Psoas muscle (tissue), 7 donors: ENCODE measurements at regions not wholly inside any gene's neighbourhood (a gene's known extent, or its start where the extent isn't known, plus 50 kb on each side); places are given as distances from the start of the nearest gene placed in this dataset.

Experiments
- ATAC-seq, 4 donors: fragments of 200-7000 bp; cut with Tn5 transposase; one replicate each; pipeline ENCODE4 v1.9.1; 2020; ENCODE audit warnings: moderate library complexity in 3 of 4, mild to moderate bottlenecking in 2 of 4
- DNase-seq, 2 donors: peaks; one replicate each; pipeline ENCODE4 v3.0.0-alpha.2; 2020
- H3K27ac ChIP-seq: fragments of 200-600 bp; one replicate; pipeline ENCODE4 v1.8.0; 2022
- H3K27me3 ChIP-seq, 3 donors: fragments of 200-600 bp in 1 of 3; one replicate each; pipeline versions ENCODE4 v1.6.1 to v1.8.0; 2013 to 2022; ENCODE audit warnings: low read length in 2 of 3, mild to moderate bottlenecking in 2 of 3, moderate library complexity in 1 of 3; ENCODE audit not compliant: insufficient read depth in 3 of 3
- H3K36me3 ChIP-seq, 2 donors: fragments of 200-600 bp in 1 of 2; one replicate each; pipeline versions ENCODE4 v1.6.1 to v1.8.0; 2013 to 2022; ENCODE audit warnings: low read depth in 1 of 2, mild to moderate bottlenecking in 1 of 2, moderate library complexity in 1 of 2; ENCODE audit not compliant: insufficient read depth in 1 of 2
- H3K4me1 ChIP-seq: fragments of 200-600 bp; one replicate; pipeline ENCODE4 v1.8.0; 2022
- H3K4me3 ChIP-seq: fragments of 200-600 bp; one replicate; pipeline ENCODE4 v1.8.0; 2022; ENCODE audit warnings: mild to moderate bottlenecking
- H3K9me3 ChIP-seq: fragments of 200-600 bp; one replicate; pipeline ENCODE4 v1.8.0; 2022
- WGBS, 3 donors: extraction: QIAGEN DNeasy Blood & Tissue Kit; methylation state at CpG; one replicate each; pipeline versions ENCODE4 v1.1.6 to v1.1.7; 2013; 5-methylcytosine and 5-hydroxymethylcytosine counted together
- intact Hi-C, 2 donors: fragments of 100-400 bp; cut with DNase I; formaldehyde crosslinking; loops; one replicate each; pipeline versions ENCODE4 v1.11.0 to v1.14.2; 2022
- TF ChIP-seq, protein P1 (sequence below): fragments of 200-600 bp; IDR thresholded peaks from one replicate; pipeline ENCODE4 v1.8.0; 2022; ENCODE audit warnings: antibody characterized with exemption
- donor health status: healthy with polysubstance abuse.
- donor health status: DM: no; HTN: no; CAD: no; lungs with moderate emphysema.
- donor health status: Bipolar disorder and iron deficiency.
- donor health status: healthy.
- donor health status: DM: yes; HTN: yes; CAD: no.
- donor health status: DM: no; HTN: no; CAD: no.
- donor health status: DM: yes; HTN: yes; CAD: no.

DNA sequence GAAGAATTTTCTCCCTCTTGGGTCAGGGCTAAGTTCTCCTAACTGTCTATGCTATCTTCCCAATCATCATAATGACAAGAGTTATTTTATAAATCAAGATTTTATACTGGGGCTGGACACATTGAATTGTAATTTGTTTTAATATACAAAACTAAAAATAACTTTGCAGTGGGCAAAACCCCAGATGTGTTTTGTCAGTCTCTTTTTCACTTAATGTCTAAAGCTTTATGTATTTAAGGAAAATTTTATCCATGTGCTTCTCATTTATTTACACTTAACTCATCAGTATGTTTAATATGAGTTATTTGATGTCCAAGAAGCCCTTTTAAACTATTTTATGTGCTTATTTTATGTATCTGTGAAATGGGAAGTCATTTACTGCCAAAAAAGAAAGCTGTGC lies 362.8 kb upstream of the ADAMTSL1 start:
- no peak overlapping the region for H3K27ac ChIP-seq
- no peaks in the 10 kb centered on the region for H3K36me3 ChIP-seq
- no peaks in the 10 kb centered on the region for H3K4me1 ChIP-seq
- intact Hi-C loops = no loop called here
- TF ChIP-seq, protein P1, sequence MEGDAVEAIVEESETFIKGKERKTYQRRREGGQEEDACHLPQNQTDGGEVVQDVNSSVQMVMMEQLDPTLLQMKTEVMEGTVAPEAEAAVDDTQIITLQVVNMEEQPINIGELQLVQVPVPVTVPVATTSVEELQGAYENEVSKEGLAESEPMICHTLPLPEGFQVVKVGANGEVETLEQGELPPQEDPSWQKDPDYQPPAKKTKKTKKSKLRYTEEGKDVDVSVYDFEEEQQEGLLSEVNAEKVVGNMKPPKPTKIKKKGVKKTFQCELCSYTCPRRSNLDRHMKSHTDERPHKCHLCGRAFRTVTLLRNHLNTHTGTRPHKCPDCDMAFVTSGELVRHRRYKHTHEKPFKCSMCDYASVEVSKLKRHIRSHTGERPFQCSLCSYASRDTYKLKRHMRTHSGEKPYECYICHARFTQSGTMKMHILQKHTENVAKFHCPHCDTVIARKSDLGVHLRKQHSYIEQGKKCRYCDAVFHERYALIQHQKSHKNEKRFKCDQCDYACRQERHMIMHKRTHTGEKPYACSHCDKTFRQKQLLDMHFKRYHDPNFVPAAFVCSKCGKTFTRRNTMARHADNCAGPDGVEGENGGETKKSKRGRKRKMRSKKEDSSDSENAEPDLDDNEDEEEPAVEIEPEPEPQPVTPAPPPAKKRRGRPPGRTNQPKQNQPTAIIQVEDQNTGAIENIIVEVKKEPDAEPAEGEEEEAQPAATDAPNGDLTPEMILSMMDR = no peak
- H3K9me3 ChIP-seq = no peaks in the 10 kb centered on the region
- no peaks in the 10 kb centered on the region for H3K27me3 ChIP-seq
- DNase-seq (no peak), ATAC-seq (no peak)
- H3K4me3 ChIP-seq = no peak overlapping the region

DNA sequence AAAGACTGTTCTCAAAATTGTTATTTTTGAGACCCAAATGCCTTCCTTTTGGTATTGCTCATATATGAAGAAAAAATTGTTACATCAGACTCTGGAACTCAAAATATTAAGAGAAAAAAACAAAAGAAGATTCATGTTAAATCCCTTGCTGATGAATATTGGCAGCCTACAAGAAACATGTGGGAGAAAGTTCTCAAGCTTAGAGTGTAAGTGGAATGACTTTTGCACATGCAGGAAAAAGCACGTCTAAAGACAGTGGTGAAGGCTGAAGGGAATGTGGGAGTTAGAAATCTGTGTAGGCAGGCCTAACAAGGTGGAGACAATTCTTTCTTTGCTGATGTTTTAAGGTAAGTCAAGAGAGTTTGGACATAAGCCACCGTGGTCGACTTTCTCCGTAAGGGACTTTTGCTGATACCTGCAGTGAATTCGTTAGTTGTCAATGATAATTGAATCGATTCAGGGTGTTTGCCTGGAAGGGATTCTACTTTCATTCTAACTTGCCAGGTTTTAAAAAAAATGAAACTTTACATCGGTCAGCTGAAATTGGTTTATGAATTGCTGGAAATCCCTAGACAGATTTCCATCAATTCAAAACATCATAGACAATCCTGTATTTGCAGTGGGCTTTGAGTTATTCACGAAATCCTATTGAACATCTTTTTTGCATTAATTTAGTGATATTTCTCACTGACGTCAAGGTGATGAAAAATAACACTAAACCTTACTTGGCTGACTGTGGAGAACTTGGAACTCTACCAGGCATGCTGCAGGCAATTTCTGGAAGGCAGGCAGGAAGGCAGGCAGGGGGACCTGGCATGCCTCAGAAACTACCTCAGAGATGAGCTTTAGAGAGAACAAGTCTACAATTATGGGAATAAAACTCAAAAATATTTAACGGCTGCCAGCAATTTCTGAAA lies 359.1 kb upstream of the ADAMTSL1 start:
- TF ChIP-seq, protein P1 = no peak
- 61 to 65% (median 61%) methylated on average over 10 of the region's 10 CpGs for WGBS, 3 donors
- Histone ChIP-seq H3K27me3 (no peaks in the 10 kb centered on the region), H3K9me3 (no peaks in the 10 kb centered on the region), H3K36me3 (no peaks in the 10 kb centered on the region), H3K27ac (no peak overlapping the region), H3K4me1 (no peaks in the 10 kb centered on the region), H3K4me3 (no peak overlapping the region)
- intact Hi-C loops = no loop called here
- no peak for DNase-seq
- no peak for ATAC-seq

- DNase-seq (no peak), ATAC-seq (no peak)
- Histone ChIP-seq H3K9me3 (no peaks in the 10 kb centered on the region), H3K27ac (no peak overlapping the region), H3K36me3 (no peaks in the 10 kb centered on the region), H3K27me3 (no peaks in the 10 kb centered on the region), H3K4me1 (no peaks in the 10 kb centered on the region), H3K4me3 (no peak overlapping the region)
- intact Hi-C loops = no loop called here
- TF ChIP-seq, protein P1 = no peak
Measured at GRCh38 chr9:18118268-18118667, 355.7 kb upstream of the ADAMTSL1 start.

GRCh38 chr9:18122171-18122570 lies 351.8 kb upstream of the ADAMTSL1 start:
- TF ChIP-seq, protein P1 = no peak

GRCh38 chr9:18124760-18125159 lies 349.2 kb upstream of the ADAMTSL1 start:
- DNase-seq = no peak
- H3K4me1 ChIP-seq = no peaks in the 10 kb centered on the region
- no peak overlapping the region for H3K4me3 ChIP-seq
- no peaks in the 10 kb centered on the region for H3K27me3 ChIP-seq
- ATAC-seq = no peak
- H3K27ac ChIP-seq = no peak overlapping the region
- no peaks in the 10 kb centered on the region for H3K9me3 ChIP-seq
- H3K36me3 ChIP-seq = no peaks in the 10 kb centered on the region
- TF ChIP-seq, protein P1 = no peak
- WGBS, 3 donors = 88 to 89% (median 88%) methylated on average over 1 of the region's 1 CpG
- intact Hi-C loops = no loop called here

More at GRCh38 chr9:18122171-18122570, 351.8 kb upstream of the ADAMTSL1 start:
- WGBS, 3 donors = 6 to 25% (median 16%) methylated on average over 1 of the region's 1 CpG
- intact Hi-C loops = no loop called here
- Histone ChIP-seq H3K27me3 (no peaks in the 10 kb centered on the region), H3K27ac (no peak overlapping the region), H3K36me3 (no peaks in the 10 kb centered on the region), H3K4me1 (no peaks in the 10 kb centered on the region), H3K9me3 (no peaks in the 10 kb centered on the region), H3K4me3 (no peak overlapping the region)
- no peak for ATAC-seq
- DNase-seq = no peak
